Frontal cortex (tissue), 3 donors: ENCODE measurements at regions not wholly inside any gene's neighbourhood (a gene's known extent, or its start where the extent isn't known, plus 50 kb on each side); places are given as distances from the start of the nearest gene placed in this dataset.
"Not testable (repeated sequence)": the region's sequence is repeated elsewhere in the genome, so short reads cannot be mapped to it uniquely, and the experiment has no call there.

Experiments
- DNase-seq, 2 donors: peaks; one replicate each; pipeline ENCODE4 v3.0.0; 2012; ENCODE audit warnings: low spot score in 2 of 2
- FAIRE-seq: peaks from 2 replicates; lab custom pipeline; 2012; peaks lifted over from hg19 to GRCh38; lab: Jason Lieb, UNC
- donor health status: control.
- donor health status: control.
- donor health status: control.

- no peak for DNase-seq
- no peak for FAIRE-seq
These were observed 797.4 kb downstream of the RPS29 start for GRCh38 chr14:48788771-48789170.

GRCh38 chr14:48786498-48786897 lies 799.7 kb downstream of the RPS29 start:
- DNase-seq = no peak
- FAIRE-seq = no peak

GRCh38 chr14:48771717-48772116 lies 814.5 kb downstream of the RPS29 start:
- DNase-seq = no peak
- no peak for FAIRE-seq

GRCh38 chr14:48751293-48751692 lies 834.9 kb downstream of the RPS29 start:
- DNase-seq (no peak), FAIRE-seq (no peak)

GRCh38 chr14:48748151-48748675 lies 838.0 kb downstream of the RPS29 start:
- FAIRE-seq (no peak), DNase-seq (no peak)

- FAIRE-seq (no peak), DNase-seq (no peak)
These were observed 838.6 kb downstream of the RPS29 start for GRCh38 chr14:48747561-48748089.

- no peak for FAIRE-seq
These were observed 842.0 kb downstream of the RPS29 start for GRCh38 chr14:48744202-48744601.

GRCh38 chr14:48738186-48738925 lies 847.8 kb downstream of the RPS29 start:
- DNase-seq (no peak), FAIRE-seq (no peak)

More at GRCh38 chr14:48744202-48744601, 842.0 kb downstream of the RPS29 start:
- no peak for DNase-seq

GRCh38 chr14:48735607-48736006 lies 850.6 kb downstream of the RPS29 start:
- DNase-seq = no peak
- no peak for FAIRE-seq

- no peak for FAIRE-seq
- no peak for DNase-seq
These were observed 854.9 kb downstream of the RPS29 start for GRCh38 chr14:48731260-48731659.

- DNase-seq (no peak), FAIRE-seq (no peak)
These were observed 860.0 kb downstream of the RPS29 start for GRCh38 chr14:48726080-48726642.

- FAIRE-seq (no peak), DNase-seq (no peak)
These were observed 861.0 kb downstream of the RPS29 start for GRCh38 chr14:48725051-48725734.

GRCh38 chr14:48723841-48724495 lies 862.2 kb downstream of the RPS29 start:
- FAIRE-seq = no peak
- DNase-seq = no peak

- DNase-seq (no peak), FAIRE-seq (no peak)
These were observed 871.8 kb downstream of the RPS29 start for GRCh38 chr14:48714366-48714765.

- DNase-seq = no peak
- no peak for FAIRE-seq
These were observed 876.0 kb downstream of the RPS29 start for GRCh38 chr14:48710133-48710532.

GRCh38 chr14:48709277-48709785 lies 876.8 kb downstream of the RPS29 start:
- no peak for FAIRE-seq
- DNase-seq = no peak

- no peak for DNase-seq
- FAIRE-seq = no peak
These were observed 881.5 kb downstream of the RPS29 start for GRCh38 chr14:48704639-48705038.

GRCh38 chr14:48703728-48704467 lies 882.3 kb downstream of the RPS29 start:
- no peak for FAIRE-seq

GRCh38 chr14:48697362-48697761 lies 888.8 kb downstream of the RPS29 start:
- not testable (repeated sequence) for FAIRE-seq, DNase-seq

More at GRCh38 chr14:48703728-48704467, 882.3 kb downstream of the RPS29 start:
- DNase-seq = no peak
